NCI-H1417 (cell line): ENCODE measurements at regions not wholly inside any gene's neighbourhood (a gene's known extent, or its start where the extent isn't known, plus 50 kb on each side); places are given as distances from the start of the nearest gene placed in this dataset.

Experiments used
- DNase-seq, 3 experiments: peaks; one replicate each; lab custom pipeline; 2025; lab: John Stamatoyannopoulos, UW

DNA sequence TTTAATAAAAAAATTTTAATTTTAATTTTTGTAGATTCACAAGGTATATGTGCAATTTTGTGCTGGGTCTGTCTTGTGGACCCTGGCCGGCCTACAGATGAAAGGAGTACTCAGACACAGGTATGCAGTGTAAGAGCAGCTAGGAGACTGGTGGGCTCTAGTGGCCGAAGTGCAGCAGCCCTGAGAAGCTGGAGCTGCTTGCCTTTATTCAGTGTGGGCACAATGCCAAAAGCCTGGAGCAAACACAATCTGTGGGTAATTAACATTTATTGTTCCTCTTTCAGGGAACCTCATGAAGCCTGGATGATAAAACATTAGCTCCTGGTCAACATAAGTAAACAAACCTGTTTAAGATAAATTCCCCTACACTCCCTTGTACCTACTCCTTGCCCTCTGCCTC, 135.7 kb upstream of the SEL1L start:
- DNase-seq = peak in 2 of 3 experiments; percentile 10 to 66

DNA sequence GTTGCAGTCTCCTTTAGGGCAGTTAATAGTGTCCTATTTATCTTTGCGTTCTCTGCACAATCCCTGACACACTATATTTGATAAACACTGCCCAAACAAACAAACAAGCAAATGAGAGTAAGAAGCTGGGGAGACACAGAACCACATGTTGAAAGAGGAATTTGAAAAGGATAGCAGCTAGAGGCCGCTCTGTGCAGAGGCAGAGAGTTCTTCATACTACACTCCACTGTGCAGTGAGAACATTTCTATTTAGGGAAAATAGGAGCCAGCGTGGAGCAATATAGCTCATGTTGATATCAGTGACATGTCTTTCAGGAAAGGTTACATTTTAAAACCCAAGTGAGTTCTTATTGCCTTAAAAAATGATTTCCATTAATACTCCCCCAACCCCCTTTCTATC, 140.3 kb upstream of the SEL1L start:
- DNase-seq = no peak

- DNase-seq = no peak
Observed at GRCh38 chr14:81676395-81676794, 142.7 kb upstream of the SEL1L start.

GRCh38 chr14:81676879-81677278, 143.2 kb upstream of the SEL1L start:
- no peak for DNase-seq

DNA sequence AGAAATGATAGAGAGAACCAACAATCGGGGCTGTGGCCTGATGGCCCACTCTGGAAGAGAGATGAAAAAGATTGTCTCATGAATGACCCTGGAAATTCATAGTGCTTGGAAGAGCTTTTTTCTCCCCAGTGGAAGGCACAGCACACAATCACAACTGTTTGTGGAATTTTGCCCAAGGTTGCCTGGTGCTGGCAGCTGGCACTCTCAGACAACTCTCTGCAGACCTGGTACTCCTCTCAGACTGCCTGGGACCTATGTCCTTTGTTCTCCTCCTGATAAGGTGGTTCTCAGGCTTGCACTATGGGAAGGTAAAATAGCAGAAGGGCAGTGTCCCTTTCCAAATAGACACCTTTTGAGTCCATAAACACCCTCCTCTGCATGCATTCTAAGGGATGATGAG, 144.1 kb upstream of the SEL1L start:
- DNase-seq = no peak

- no peak for DNase-seq
Observed at GRCh38 chr14:81679226-81679625, 145.6 kb upstream of the SEL1L start.

DNA sequence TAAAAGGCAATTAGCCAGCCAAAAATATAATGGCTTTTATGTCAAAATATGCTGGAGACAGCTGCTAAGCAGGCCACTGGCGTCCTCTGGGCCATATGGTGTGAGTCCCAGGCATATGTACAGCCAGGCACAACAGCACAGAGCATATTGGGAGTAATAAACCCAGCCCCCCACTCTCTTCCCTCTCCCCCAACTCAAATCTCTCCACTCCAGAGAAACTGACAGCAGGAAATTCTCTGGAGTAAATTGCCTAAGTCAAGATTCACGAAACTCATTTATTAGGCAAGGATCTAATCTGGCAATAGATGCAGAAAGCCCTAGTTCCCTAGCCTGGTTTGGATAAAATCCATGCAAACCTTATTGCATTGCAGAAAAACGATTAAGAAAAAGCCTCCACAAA, 147.9 kb upstream of the SEL1L start:
- no peak for DNase-seq

DNA sequence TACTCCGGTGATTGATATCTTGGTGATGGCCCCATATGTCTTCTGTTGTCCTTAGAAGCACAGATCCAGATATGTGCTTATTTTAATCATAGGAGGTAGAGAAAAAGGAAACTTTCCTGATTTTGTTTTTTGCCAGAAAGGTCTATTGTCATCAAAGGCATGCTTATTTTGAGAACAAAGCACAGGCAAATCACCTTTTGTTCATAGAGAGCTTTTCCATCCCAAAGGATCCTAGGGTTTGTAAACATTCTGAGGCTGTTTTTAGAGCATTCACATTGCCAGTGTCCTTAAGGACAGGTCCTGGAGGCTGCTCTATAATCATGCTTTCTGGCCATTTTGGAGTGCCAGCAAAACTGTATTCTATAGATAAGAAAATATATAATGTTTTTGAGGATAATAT, 148.5 kb upstream of the SEL1L start:
- no peak for DNase-seq

- peak in 2 of 3 experiments; percentile 2 to 45 for DNase-seq
Observed at GRCh38 chr14:81682701-81683100, 149.0 kb upstream of the SEL1L start.

GRCh38 chr14:81684696-81685095, 151.0 kb upstream of the SEL1L start:
- no peak for DNase-seq

DNA sequence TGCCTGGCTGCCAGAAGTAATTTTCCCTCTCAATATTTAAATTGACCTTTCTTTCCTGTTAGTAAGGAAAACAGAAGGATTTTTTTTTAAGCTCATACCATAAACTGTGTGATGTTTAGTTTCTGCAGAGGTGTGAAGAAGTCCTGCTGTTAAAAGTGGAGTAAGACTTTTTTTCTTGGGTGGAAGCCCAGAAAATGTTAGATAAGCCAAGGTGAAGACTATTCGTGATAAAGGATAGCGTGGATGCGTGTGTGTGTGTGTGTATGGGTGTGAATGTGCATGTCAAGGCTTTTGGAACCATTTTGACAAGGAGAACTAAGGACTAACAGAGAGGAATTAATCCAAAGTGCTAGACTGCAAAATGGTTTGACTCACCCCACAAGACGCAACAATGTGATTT, 152.9 kb upstream of the SEL1L start:
- no peak for DNase-seq

- no peak for DNase-seq
Observed at GRCh38 chr14:81691931-81692330, 158.3 kb upstream of the SEL1L start.

DNA sequence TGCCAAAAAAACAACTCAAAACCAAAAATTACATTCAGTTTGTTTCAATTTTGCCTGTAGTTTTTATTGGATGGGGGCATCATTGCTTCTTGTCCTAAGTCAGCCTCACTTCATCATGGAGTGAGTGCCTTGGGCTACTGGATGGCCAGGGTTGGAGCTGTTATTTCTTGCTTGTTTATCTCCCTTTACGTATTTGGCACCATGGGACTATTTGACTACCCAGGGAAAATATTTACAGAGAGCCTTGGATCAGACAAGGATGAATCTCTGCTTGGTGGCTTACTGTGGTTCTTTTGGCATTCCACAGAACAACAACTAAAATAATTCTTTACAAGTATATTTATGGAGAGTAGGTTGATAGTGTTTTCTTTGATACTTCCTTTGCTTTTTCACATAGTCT, 160.8 kb upstream of the SEL1L start:
- DNase-seq = no peak

DNA sequence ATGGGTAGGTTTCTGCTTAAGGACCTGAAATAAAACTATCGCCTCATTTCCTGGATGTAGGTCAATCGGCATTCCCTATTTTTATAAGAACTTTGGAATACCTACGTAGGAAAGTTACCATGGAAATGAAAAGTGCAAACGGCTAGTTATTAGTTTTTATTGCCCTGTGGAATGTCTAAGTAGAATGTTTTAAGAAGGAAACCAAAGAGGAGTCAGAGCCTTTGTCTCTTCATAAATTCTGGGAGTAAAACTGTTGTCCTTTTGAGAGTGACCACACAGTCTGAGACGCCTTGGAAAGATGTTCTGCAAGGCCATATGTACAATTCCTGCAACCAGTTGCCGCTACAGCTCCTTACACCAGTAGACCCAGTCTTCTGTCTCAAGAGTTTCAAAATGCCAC, 176.0 kb upstream of the SEL1L start:
- DNase-seq = no peak

DNA sequence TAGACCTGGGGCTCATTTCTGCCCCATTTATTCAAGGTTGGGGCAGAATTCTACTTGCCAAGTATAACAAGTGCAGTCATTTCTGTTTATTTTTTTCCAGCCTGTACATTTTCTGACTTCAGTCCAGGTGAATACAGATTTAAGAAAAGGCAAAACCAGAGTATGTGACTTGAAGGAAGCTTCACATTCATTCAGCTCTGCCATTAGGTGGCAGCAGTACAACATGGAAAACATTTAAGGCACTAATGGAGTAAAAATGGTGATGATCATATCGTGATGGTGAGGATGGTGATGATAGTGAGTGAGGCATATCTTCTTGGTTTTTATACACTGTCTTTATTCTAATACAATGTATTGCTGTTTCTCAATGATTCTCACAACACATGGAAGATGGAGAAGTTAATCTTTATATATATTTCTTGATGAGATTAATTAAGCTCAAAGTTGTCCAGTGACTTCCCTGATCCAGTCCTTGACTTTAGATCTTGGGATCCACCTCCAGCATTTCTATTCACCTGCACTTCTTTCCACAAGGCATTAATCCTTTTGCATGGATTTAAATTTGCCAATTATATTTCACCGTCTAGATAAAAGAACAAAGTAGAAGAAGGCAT, 176.7 kb upstream of the SEL1L start:
- peak; percentile 22 to 83 (median 34) for DNase-seq

DNA sequence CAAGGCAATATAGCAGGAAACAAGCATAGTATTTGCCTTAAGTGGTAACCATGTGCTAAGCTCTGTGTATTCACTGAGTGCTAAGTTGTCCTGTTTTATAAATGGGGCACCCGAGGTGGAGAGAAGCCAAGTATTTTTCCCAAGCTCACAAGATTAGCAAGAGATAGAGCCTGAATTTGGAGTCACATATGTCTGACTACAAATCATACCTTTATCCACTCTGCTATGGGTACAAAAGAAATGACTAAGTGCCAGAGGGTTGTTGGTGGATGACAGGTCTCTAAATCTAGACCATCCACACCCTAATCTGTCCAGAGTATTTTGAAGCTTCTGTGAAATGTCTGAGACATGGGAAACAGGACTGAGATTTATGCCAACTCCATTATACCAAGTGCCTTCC, 182.1 kb upstream of the SEL1L start:
- DNase-seq = no peak

- no peak for DNase-seq
Observed at GRCh38 chr14:81716953-81717352, 183.3 kb upstream of the SEL1L start.

DNA sequence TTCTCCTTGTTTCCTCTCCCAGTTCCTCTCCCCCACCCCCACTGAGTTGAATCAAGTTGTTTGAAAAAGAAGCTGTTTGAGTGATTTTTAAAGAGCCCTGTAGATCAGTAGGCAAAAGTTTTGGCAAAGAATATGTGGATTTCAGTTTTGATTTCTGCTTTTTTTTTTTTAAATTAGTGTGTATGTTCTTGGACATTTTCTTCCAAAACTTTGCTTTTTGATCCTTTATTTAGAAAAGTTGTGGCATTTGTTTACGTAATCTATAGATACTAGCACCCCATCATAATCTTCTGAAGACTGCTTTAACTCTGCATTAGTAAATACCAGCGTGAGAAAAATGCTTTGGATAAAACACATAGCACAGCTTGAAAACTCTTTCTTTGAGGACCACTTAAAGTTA, 190.3 kb upstream of the SEL1L start:
- DNase-seq = no peak

DNA sequence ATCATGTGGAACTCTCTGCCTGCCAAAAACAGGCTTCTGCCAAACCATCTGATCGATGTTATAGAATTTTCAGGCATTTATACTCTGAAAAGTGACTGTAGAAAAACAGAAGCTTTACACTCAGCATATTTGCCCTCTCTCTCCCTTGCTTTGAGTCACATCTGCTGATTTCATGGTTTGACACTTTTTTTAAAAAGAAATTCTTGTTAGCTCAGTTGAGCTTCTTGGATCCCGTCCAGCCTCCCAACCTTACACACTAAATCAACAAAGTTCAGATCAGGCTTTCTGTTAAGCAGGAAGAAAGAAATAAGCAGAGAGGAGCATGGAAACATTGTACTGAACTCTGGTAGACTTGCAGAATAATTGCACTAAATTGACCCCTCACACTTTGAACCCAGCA, 193.6 kb upstream of the SEL1L start:
- peak in 1 of 3 experiments; percentile 41 for DNase-seq

DNA sequence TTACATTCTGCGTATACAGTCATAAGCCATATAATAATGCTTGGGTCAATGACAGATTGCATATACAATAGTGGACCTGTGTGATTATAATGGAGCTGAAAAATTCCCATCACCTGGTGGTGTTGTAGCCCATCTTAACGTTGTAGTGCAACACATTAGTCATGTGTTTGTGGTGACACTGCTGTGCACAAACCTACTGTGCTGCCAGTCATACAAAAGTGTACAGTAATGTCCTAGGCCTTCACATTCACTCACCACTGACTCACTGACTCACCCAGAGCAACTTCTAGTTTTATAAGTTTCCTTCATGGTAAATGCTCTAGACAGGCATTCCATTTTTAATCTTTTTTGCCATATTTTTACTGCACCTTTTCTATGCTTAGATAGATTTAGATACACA, 194.8 kb upstream of the SEL1L start:
- DNase-seq = no peak

DNA sequence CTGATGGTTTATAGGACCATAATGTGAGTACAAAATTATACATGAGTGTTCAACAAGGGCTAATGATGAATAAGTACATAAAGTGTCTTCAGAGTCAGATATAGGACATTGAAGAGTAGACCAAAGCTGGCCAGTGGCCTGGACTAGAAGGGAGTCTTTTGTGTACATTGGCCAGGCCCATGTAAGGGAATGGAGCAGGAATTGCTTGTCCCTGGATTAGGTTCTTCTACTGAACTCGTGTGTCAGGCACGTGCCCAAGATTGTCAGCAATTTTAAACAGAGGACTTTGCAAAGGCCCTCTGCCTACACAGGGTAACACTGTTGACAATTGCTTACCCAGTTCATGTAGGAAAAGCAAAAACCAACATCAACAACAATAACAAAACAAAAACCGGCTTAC, 196.0 kb upstream of the SEL1L start:
- no peak for DNase-seq

GRCh38 chr14:81737938-81738337, 204.3 kb upstream of the SEL1L start:
- no peak for DNase-seq

DNA sequence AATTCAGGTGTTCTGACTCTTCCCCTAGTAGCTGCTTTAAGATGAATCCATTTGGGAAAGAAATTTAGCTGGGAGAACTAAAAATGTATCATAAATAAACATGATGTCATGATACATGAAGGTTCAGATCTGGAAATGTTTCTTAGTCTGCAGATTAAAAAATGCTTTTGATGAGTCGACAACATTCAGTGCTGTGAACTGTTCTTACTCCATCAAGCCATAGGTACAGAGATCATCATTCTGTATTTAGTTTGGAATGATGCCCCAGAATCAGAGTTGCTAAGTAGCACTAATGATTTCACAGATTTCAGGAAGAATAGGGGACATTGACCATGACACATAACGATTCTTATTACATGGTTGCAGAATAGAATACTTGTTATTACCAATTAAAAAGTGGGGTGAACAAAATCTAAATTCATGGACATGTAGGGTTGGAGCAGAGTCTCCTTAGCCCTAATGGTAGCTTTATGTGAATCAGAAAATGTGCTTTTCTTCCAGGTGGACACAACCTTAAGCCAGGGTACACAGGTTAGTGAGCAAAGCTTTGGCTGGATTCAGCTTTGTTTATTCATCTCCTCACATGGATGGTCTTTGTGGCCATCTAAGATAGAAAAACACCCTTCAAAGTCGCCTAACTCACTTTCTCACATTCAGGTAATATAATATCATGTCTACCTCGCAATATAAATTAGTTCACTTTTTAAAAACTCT, 205.4 kb upstream of the SEL1L start:
- DNase-seq = no peak

- DNase-seq = peak in 1 of 3 experiments; percentile 17
Observed at GRCh38 chr14:81743605-81744004, 210.0 kb upstream of the SEL1L start.
